MM.1S (cell line): ENCODE measurements at regions not wholly inside any gene's neighbourhood (a gene's known extent, or its start where the extent isn't known, plus 50 kb on each side); places are given as distances from the start of the nearest gene placed in this dataset.

ENCODE experiments used
- DNase-seq: peaks from one replicate; pipeline ENCODE4 v3.0.0-alpha.2; 2015
- H2AFZ ChIP-seq: fragments of 300-600 bp; sonication (generic); 2 replicates; pipeline ENCODE4 v1.6.0; 2016; ENCODE audit warnings: antibody characterized with exemption, low read length
- H3F3A ChIP-seq: fragments of 300-600 bp; sonication (generic); 2 replicates; pipeline ENCODE4 v1.6.1; 2016; ENCODE audit warnings: mild to moderate bottlenecking, antibody characterized with exemption, low read length, moderate library complexity, mixed read lengths; ENCODE audit not compliant: insufficient read depth
- H3K27ac ChIP-seq: fragments of 300-600 bp; sonication (generic); 2 replicates; pipeline ENCODE4 v1.5.1; 2016; ENCODE audit warnings: mild to moderate bottlenecking, low read length
- H3K27me3 ChIP-seq: fragments of 300-600 bp; sonication (generic); replicated peaks from 2 replicates; pipeline ENCODE4 v1.6.0; 2016; ENCODE audit warnings: low read length; ENCODE audit not compliant: insufficient read depth
- H3K36me3 ChIP-seq: fragments of 300-600 bp; sonication (generic); replicated peaks from 2 replicates; pipeline ENCODE4 v1.6.1; 2016; ENCODE audit warnings: mild to moderate bottlenecking, low read length, mixed read lengths; ENCODE audit not compliant: insufficient read depth
- H3K4me1 ChIP-seq: fragments of 300-600 bp; sonication (generic); 2 replicates; pipeline ENCODE4 v1.6.1; 2016; ENCODE audit warnings: low read length, mixed read lengths
- H3K4me2 ChIP-seq: fragments of 300-600 bp; sonication (generic); 2 replicates; pipeline ENCODE4 v1.6.0; 2016; ENCODE audit warnings: low read depth, low read length
- H3K4me3 ChIP-seq: fragments of 300-600 bp; sonication (generic); 2 replicates; pipeline ENCODE4 v1.5.1; 2016; ENCODE audit warnings: low read length, mixed read lengths
- H3K79me2 ChIP-seq: fragments of 300-600 bp; sonication (generic); 2 replicates; pipeline ENCODE4 v1.6.1; 2016; ENCODE audit warnings: mixed run types, low read length, mixed read lengths
- H3K9ac ChIP-seq: fragments of 300-600 bp; sonication (generic); 2 replicates; pipeline ENCODE4 v1.6.1; 2016; ENCODE audit warnings: low read length, mixed read lengths
- H3K9me2 ChIP-seq: fragments of 300-600 bp; sonication (generic); replicated peaks from 2 replicates; pipeline ENCODE4 v1.6.1; 2016; ENCODE audit warnings: mild to moderate bottlenecking, low read length, mixed read lengths; ENCODE audit not compliant: insufficient read depth
- H3K9me3 ChIP-seq: fragments of 300-600 bp; sonication (generic); replicated peaks from 2 replicates; pipeline ENCODE4 v1.6.1; 2016; ENCODE audit warnings: mild to moderate bottlenecking, low read length, mixed read lengths; ENCODE audit not compliant: insufficient read depth
- H4K20me1 ChIP-seq: fragments of 300-600 bp; sonication (generic); 2 replicates; pipeline ENCODE4 v1.6.1; 2016; ENCODE audit warnings: mild to moderate bottlenecking, low read length, moderate library complexity, mixed read lengths; ENCODE audit not compliant: insufficient read depth
- CTCF ChIP-seq: fragments of 300-600 bp; sonication (generic); IDR thresholded peaks from 2 replicates; pipeline ENCODE4 v1.5.1; 2016; ENCODE audit warnings: antibody characterized with exemption, low read length, mixed read lengths
- EZH2 ChIP-seq: fragments of 300-600 bp; sonication (generic); optimal IDR thresholded peaks from 2 replicates; pipeline ENCODE3; 2017; ENCODE audit warnings: low read depth, mild to moderate bottlenecking, antibody characterized with exemption, low read length, mixed read lengths
- EZH2phosphoT487 ChIP-seq: fragments of 300-600 bp; sonication (generic); IDR thresholded peaks from 2 replicates; pipeline ENCODE4 v1.6.1; 2018; ENCODE audit warnings: antibody characterized with exemption, low read length

- H3K4me3 ChIP-seq, result no peak overlapping the region
- H3K9me2 ChIP-seq, result no peaks in the 10 kb centered on the region
- H2AFZ ChIP-seq, result no peak overlapping the region
- H4K20me1 ChIP-seq, result no peaks in the 10 kb centered on the region
- H3K4me2 ChIP-seq, result no peak overlapping the region
- H3K27ac ChIP-seq, result no peak overlapping the region
- no peaks in the 10 kb centered on the region for H3K9me3 ChIP-seq
- TF ChIP-seq EZH2phosphoT487 (no peak), EZH2 (no peak), CTCF (no peak)
- H3F3A ChIP-seq, result no peaks in the 10 kb centered on the region
- no peaks in the 10 kb centered on the region for H3K79me2 ChIP-seq
- no peak for DNase-seq
- H3K9ac ChIP-seq, result no peak overlapping the region
- no peaks in the 10 kb centered on the region for H3K4me1 ChIP-seq
- H3K36me3 ChIP-seq, result no peaks in the 10 kb centered on the region
- no peaks in the 10 kb centered on the region for H3K27me3 ChIP-seq
These were observed 284.3 kb upstream of the CXCR4 start for GRCh38 chr2:136402281-136402680.

GRCh38 chr2:136399667-136400289 is 281.8 kb upstream of the CXCR4 start:
- Histone ChIP-seq H3K9me3 (no peaks in the 10 kb centered on the region), H3K4me3 (no peak overlapping the region), H3K27ac (no peak overlapping the region), H3K79me2 (no peaks in the 10 kb centered on the region), H3K9ac (no peak overlapping the region), H3F3A (0 out of 2 replicates have a peak, but pooled peaks cover 4% of the 10 kb centered on the region), H3K27me3 (no peaks in the 10 kb centered on the region), H2AFZ (no peak overlapping the region), H3K4me1 (peaks cover 7% of the 10 kb centered on the region), H3K9me2 (no peaks in the 10 kb centered on the region), H3K36me3 (no peaks in the 10 kb centered on the region), H3K4me2 (no peak overlapping the region), H4K20me1 (no peaks in the 10 kb centered on the region)
- TF ChIP-seq EZH2 (no peak), EZH2phosphoT487 (no peak), CTCF (no peak)
- no peak for DNase-seq

GRCh38 chr2:136395582-136395981 is 277.6 kb upstream of the CXCR4 start:
- Histone ChIP-seq H2AFZ (no peak overlapping the region), H3K9me3 (no peaks in the 10 kb centered on the region), H3K27me3 (no peaks in the 10 kb centered on the region), H3K4me2 (no peak overlapping the region), H3K27ac (no peak overlapping the region), H3K9ac (no peak overlapping the region), H3F3A (0 out of 2 replicates have a peak, but pooled peaks cover 7% of the 10 kb centered on the region), H3K79me2 (no peaks in the 10 kb centered on the region), H3K4me3 (no peak overlapping the region), H4K20me1 (no peaks in the 10 kb centered on the region), H3K4me1 (peaks cover 25% of the 10 kb centered on the region), H3K36me3 (no peaks in the 10 kb centered on the region), H3K9me2 (no peaks in the 10 kb centered on the region)
- no peak for TF ChIP-seq EZH2phosphoT487
- TF ChIP-seq EZH2, result no peak
- no peak for TF ChIP-seq CTCF
- DNase-seq, result no peak
